Common myeloid progenitor, CD34-positive (primary cell): ENCODE measurements at regions not wholly inside any gene's neighbourhood (a gene's known extent, or its start where the extent isn't known, plus 50 kb on each side); places are given as distances from the start of the nearest gene placed in this dataset.

Experiments
- CTCF ChIA-PET: fragments of 350-600 bp; sonication (Branson Sonifier 250); formaldehyde crosslinking; loops from one replicate; lab custom pipeline; 2021; ENCODE audit warnings: antibody characterized with exemption; lab: Charles Lee
- POLR2A ChIA-PET: fragments of 350-600 bp; sonication (Branson Sonifier 250); formaldehyde crosslinking; loops from one replicate; lab custom pipeline; 2021; ENCODE audit warnings: antibody characterized with exemption; lab: Charles Lee
- DNase-seq, 3 donors: peaks; one replicate each; pipeline versions ENCODE4 v3.0.0 to v3.0.0-alpha.2; 2013
- H3K27ac ChIP-seq, 2 experiments: 1 replicate in 1 of 2; 2 replicates in 1 of 2; pipeline ENCODE4 v1.7.0; 2013; ENCODE audit warnings: inconsistent platforms in 2 of 2, low read length in 2 of 2, mild to moderate bottlenecking in 2 of 2, low read depth in 1 of 2, moderate library complexity in 1 of 2; ENCODE audit not compliant: severe bottlenecking in 2 of 2, insufficient read depth in 1 of 2, poor library complexity in 1 of 2
- H3K27me3 ChIP-seq, 5 experiments: replicated peaks in 2 of 5; 1 replicate in 3 of 5; 2 replicates in 2 of 5; pipeline versions ENCODE4 v1.6.1 to v1.7.0; 2013; ENCODE audit warnings: low read length in 4 of 5, mild to moderate bottlenecking in 2 of 5, moderate library complexity in 2 of 5, inconsistent platforms in 1 of 5; ENCODE audit not compliant: insufficient read depth in 5 of 5, control insufficient read depth in 4 of 5
- H3K36me3 ChIP-seq, 4 experiments: 1 replicate in 2 of 4; 2 replicates in 2 of 4; pipeline versions ENCODE4 v1.6.1 to v1.7.0; 2013; ENCODE audit warnings: low read length in 3 of 4, control low read depth in 1 of 4, mild to moderate bottlenecking in 1 of 4; ENCODE audit not compliant: control insufficient read depth in 4 of 4, insufficient read depth in 4 of 4
- H3K4me1 ChIP-seq, 4 experiments: 1 replicate in 3 of 4; 2 replicates in 1 of 4; pipeline versions ENCODE4 v1.6.1 to v1.7.1; 2013; ENCODE audit warnings: low read length in 3 of 4, mild to moderate bottlenecking in 3 of 4, control low read depth in 1 of 4, inconsistent platforms in 1 of 4, moderate library complexity in 1 of 4; ENCODE audit not compliant: control insufficient read depth in 4 of 4, insufficient read depth in 4 of 4; ENCODE audit errors: control extremely low read depth in 1 of 4
- H3K4me3 ChIP-seq, 7 experiments: 1 replicate in 4 of 7; 2 replicates in 3 of 7; pipeline versions ENCODE4 v1.5.1 to v1.7.0; 2013; ENCODE audit warnings: mild to moderate bottlenecking in 7 of 7, low read length in 6 of 7, moderate library complexity in 6 of 7, inconsistent platforms in 2 of 7, low read depth in 2 of 7, control low read depth in 1 of 7; ENCODE audit not compliant: insufficient read depth in 4 of 7, control insufficient read depth in 1 of 7; ENCODE audit errors: extremely low read depth in 1 of 7
- H3K9me3 ChIP-seq, 5 experiments: 1 replicate in 4 of 5; 2 replicates in 1 of 5; pipeline versions ENCODE4 v1.6.1 to v1.7.1; 2013; ENCODE audit warnings: low read length in 4 of 5, mild to moderate bottlenecking in 2 of 5, inconsistent platforms in 1 of 5, low read depth in 1 of 5, moderate library complexity in 1 of 5; ENCODE audit not compliant: control insufficient read depth in 4 of 5, insufficient read depth in 2 of 5; ENCODE audit errors: control extremely low read depth in 1 of 5
- WGBS: methylation state at CpG from one replicate; pipeline ENCODE4 v1.1.5; 2013; ENCODE audit not compliant: insufficient coverage; 5-methylcytosine and 5-hydroxymethylcytosine counted together

- POLR2A ChIA-PET: no interaction called here
- CTCF ChIA-PET: no interaction called here
- 89% methylated on average over 5 of the region's 5 CpGs for WGBS
- Histone ChIP-seq H3K9me3 (no peaks in the 10 kb centered on the region), H3K4me1 (no peaks in the 10 kb centered on the region), H3K4me3 (no peak overlapping the region), H3K36me3 (no peaks in the 10 kb centered on the region), H3K27ac (no peak overlapping the region), H3K27me3 (no peaks in the 10 kb centered on the region)
- DNase-seq: no peak
Measured at GRCh38 chr2:219914577-219914976, 287.1 kb downstream of the SLC4A3 start.

DNA sequence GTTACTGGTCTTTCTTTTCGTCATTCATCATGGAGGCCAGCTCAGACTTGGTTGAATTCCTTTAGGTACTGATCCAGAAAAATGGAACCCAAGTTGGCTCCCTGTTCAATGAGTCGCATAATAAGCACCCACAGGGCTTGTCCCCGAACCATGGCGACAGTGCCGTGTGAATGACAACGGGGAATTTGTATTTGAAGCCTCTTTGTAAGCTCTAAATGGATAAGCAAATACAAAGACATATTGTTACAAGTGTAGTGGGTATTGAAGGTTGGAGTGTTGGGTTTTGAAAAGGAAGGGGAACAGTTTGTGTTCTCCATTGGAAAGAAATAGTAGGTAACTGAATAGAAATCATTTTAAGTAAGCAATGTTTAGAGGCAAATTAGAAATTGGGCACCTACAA, 288.9 kb downstream of the SLC4A3 start:
- CTCF ChIA-PET: no interaction called here

GRCh38 chr2:219916726-219917440, 289.5 kb downstream of the SLC4A3 start:
- CTCF ChIA-PET: no interaction called here
- H3K36me3 ChIP-seq: no peaks in the 10 kb centered on the region
- no peak overlapping the region for H3K4me3 ChIP-seq
- WGBS: no CpG with 5 or more reads among the region's 3 CpGs
- POLR2A ChIA-PET: no interaction called here
- no peaks in the 10 kb centered on the region for H3K27me3 ChIP-seq
- no peak for DNase-seq
- H3K9me3 ChIP-seq: no peaks in the 10 kb centered on the region
- H3K4me1 ChIP-seq: no peaks in the 10 kb centered on the region
- H3K27ac ChIP-seq: no peak overlapping the region

More for the DNA sequence above, 288.9 kb downstream of the SLC4A3 start:
- POLR2A ChIA-PET: no interaction called here
- Histone ChIP-seq H3K27me3 (no peaks in the 10 kb centered on the region), H3K4me3 (no peak overlapping the region), H3K4me1 (no peaks in the 10 kb centered on the region), H3K27ac (no peak overlapping the region), H3K36me3 (no peaks in the 10 kb centered on the region), H3K9me3 (no peaks in the 10 kb centered on the region)
- 99% methylated on average over 5 of the region's 6 CpGs for WGBS
- DNase-seq: no peak

DNA sequence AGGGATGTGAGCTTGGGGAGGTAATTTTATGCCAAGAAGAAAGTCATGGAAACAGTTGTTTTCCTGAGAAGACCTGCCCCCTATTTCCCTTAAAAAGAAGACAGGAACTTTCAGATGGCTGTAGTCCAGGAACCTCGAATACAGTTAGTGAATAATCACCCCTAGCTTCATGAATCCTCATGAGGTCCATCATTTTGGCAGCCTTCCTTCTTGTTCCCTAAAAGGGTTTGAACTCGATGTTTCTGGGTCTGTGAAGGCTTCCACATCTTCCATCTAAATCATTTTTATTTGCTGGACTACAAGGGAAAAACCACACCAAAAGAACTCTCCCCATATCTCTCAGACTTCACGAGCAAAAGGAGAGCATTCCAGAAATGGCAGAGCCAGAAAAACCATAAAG, 290.8 kb downstream of the SLC4A3 start:
- no peak for DNase-seq
- no peaks in the 10 kb centered on the region for H3K9me3 ChIP-seq
- WGBS: 88% methylated on average over 2 of the region's 3 CpGs
- CTCF ChIA-PET: no interaction called here
- no peak overlapping the region for H3K4me3 ChIP-seq
- POLR2A ChIA-PET: no interaction called here
- no peaks in the 10 kb centered on the region for H3K36me3 ChIP-seq
- H3K27me3 ChIP-seq: no peaks in the 10 kb centered on the region
- H3K4me1 ChIP-seq: no peaks in the 10 kb centered on the region
- H3K27ac ChIP-seq: no peak overlapping the region

GRCh38 chr2:219918944-219919343, 291.5 kb downstream of the SLC4A3 start:
- DNase-seq: no peak
- ChIA-PET CTCF (no interaction called here), POLR2A (no interaction called here)
- no peaks in the 10 kb centered on the region for H3K27me3 ChIP-seq
- no peaks in the 10 kb centered on the region for H3K4me1 ChIP-seq
- H3K27ac ChIP-seq: no peak overlapping the region
- 97% methylated on average over 4 of the region's 4 CpGs for WGBS
- H3K9me3 ChIP-seq: no peaks in the 10 kb centered on the region
- H3K36me3 ChIP-seq: no peaks in the 10 kb centered on the region
- H3K4me3 ChIP-seq: no peak overlapping the region

DNA sequence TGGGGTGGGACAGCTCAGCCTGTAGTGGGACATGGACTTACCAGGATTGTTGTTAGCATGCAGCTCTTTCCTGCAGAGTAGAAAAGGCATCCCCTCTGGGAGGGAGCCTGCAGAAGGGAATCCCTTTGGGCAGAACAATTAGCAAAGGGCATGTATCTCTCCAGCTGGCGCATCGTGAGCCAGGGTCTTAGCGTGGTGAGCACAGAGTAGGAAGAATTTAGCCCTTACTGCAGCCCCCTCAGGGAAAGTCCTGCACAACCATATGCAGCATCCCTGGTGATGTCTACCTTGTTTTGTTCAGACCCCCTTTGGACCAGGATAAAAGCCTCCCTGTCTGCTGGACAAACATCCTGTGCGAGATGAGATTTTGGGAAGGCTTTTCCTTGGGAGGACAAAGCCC, 292.1 kb downstream of the SLC4A3 start:
- H3K4me1 ChIP-seq: no peaks in the 10 kb centered on the region
- no peak for DNase-seq
- ChIA-PET CTCF (no interaction called here), POLR2A (no interaction called here)
- H3K9me3 ChIP-seq: no peaks in the 10 kb centered on the region
- H3K27me3 ChIP-seq: no peaks in the 10 kb centered on the region
- no peaks in the 10 kb centered on the region for H3K36me3 ChIP-seq
- H3K4me3 ChIP-seq: no peak overlapping the region
- WGBS: 96% methylated on average over 4 of the region's 4 CpGs
- H3K27ac ChIP-seq: no peak overlapping the region

GRCh38 chr2:219929835-219930234, 302.4 kb downstream of the SLC4A3 start:
- ChIA-PET POLR2A (no interaction called here), CTCF (no interaction called here)
- 87% methylated on average over 3 of the region's 5 CpGs for WGBS
- Histone ChIP-seq H3K27ac (no peak overlapping the region), H3K4me3 (no peak overlapping the region), H3K36me3 (no peaks in the 10 kb centered on the region), H3K4me1 (no peaks in the 10 kb centered on the region), H3K27me3 (no peaks in the 10 kb centered on the region), H3K9me3 (no peaks in the 10 kb centered on the region)
- DNase-seq: no peak
